A673 (cell line): ENCODE measurements at regions not wholly inside any gene's neighbourhood (a gene's known extent, or its start where the extent isn't known, plus 50 kb on each side); places are given as distances from the start of the nearest gene placed in this dataset.

ENCODE experiments used
- EZH2 ChIP-seq: fragments of 200-600 bp; sonication (generic); IDR thresholded peaks from 2 replicates; pipeline ENCODE4 v1.6.1; 2017; ENCODE audit warnings: borderline replicate concordance, low read depth, mild to moderate bottlenecking, mixed read lengths, antibody characterized with exemption, low read length; ENCODE audit not compliant: poor library complexity, severe bottlenecking
- TF ChIP-seq, protein P1 (sequence below): fragments of 300-800, 200-600 bp; sonication (generic); conservative IDR thresholded peaks from 2 replicates; pipeline ENCODE4 v1.5.1; 2017; ENCODE audit warnings: low read depth, mild to moderate bottlenecking, antibody characterized with exemption, low read length, moderate library complexity, mixed read lengths

DNA sequence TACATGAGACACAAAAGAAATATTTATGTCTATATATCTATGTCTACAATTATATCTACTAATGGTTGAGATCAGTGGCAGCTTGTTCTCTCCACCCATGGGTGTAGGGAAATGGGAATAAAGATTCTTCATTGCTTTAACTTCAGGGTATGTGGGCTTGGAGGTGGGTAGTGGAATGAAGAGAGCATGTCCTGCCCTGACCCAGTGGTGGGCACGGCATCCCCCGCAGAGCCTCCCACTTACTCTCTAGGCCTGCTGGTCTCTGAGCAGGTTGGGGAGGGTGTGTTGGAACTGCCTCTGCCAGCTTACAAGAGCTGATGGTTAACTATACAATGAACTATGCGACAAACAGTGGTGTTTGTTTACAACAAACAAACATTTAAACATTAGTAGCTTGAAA lies 152.5 kb upstream of the SKOR2 start:
- TF ChIP-seq, protein P1, sequence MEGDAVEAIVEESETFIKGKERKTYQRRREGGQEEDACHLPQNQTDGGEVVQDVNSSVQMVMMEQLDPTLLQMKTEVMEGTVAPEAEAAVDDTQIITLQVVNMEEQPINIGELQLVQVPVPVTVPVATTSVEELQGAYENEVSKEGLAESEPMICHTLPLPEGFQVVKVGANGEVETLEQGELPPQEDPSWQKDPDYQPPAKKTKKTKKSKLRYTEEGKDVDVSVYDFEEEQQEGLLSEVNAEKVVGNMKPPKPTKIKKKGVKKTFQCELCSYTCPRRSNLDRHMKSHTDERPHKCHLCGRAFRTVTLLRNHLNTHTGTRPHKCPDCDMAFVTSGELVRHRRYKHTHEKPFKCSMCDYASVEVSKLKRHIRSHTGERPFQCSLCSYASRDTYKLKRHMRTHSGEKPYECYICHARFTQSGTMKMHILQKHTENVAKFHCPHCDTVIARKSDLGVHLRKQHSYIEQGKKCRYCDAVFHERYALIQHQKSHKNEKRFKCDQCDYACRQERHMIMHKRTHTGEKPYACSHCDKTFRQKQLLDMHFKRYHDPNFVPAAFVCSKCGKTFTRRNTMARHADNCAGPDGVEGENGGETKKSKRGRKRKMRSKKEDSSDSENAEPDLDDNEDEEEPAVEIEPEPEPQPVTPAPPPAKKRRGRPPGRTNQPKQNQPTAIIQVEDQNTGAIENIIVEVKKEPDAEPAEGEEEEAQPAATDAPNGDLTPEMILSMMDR: no peak
- TF ChIP-seq EZH2: no peak
